Mesendoderm (in vitro differentiated cells): ENCODE measurements at regions not wholly inside any gene's neighbourhood (a gene's known extent, or its start where the extent isn't known, plus 50 kb on each side); places are given as distances from the start of the nearest gene placed in this dataset.

Experiments used
- DNase-seq: peaks from one replicate; pipeline ENCODE4 v3.0.0; 2013
- H2AK5ac ChIP-seq: 2 replicates; pipeline ENCODE4 v1.6.1; 2013; ENCODE audit warnings: low read length, inconsistent platforms
- H2BK120ac ChIP-seq: 2 replicates; pipeline ENCODE4 v1.6.1; 2013; ENCODE audit warnings: low read depth, mild to moderate bottlenecking, low read length, moderate library complexity, mixed read lengths
- H2BK15ac ChIP-seq: replicated peaks from 2 replicates; pipeline ENCODE4 v1.6.1; 2013; ENCODE audit warnings: low read depth, mild to moderate bottlenecking, moderate library complexity
- H2BK5ac ChIP-seq: 2 replicates; pipeline ENCODE4 v1.6.1; 2013; ENCODE audit warnings: low read length, inconsistent platforms
- H3K18ac ChIP-seq: 2 replicates; pipeline ENCODE4 v1.6.1; 2013; ENCODE audit warnings: mild to moderate bottlenecking, low read length, mixed read lengths
- H3K23ac ChIP-seq: one replicate; pipeline ENCODE4 v1.6.1; 2013; ENCODE audit warnings: low read length
- H3K27ac ChIP-seq: 2 replicates; pipeline ENCODE4 v1.5.1; 2013; ENCODE audit warnings: low read depth, mild to moderate bottlenecking, inconsistent platforms, low read length, moderate library complexity
- H3K27me3 ChIP-seq: 2 replicates; pipeline ENCODE4 v1.6.1; 2013; ENCODE audit warnings: low read length, control low read depth, mild to moderate bottlenecking, inconsistent platforms; ENCODE audit not compliant: insufficient read depth, poor library complexity
- H3K36me3 ChIP-seq: 2 replicates; pipeline ENCODE4 v1.6.1; 2013; ENCODE audit warnings: low read length, inconsistent platforms; ENCODE audit not compliant: control insufficient read depth, insufficient read depth
- H3K4ac ChIP-seq: one replicate; pipeline ENCODE4 v1.6.1; 2013; ENCODE audit warnings: low read depth, mild to moderate bottlenecking, low read length, moderate library complexity
- H3K4me1 ChIP-seq: 2 replicates; pipeline ENCODE4 v1.6.1; 2013; ENCODE audit warnings: low read depth, low read length, inconsistent platforms; ENCODE audit not compliant: control insufficient read depth
- H3K4me2 ChIP-seq: 2 replicates; pipeline ENCODE4 v1.6.1; 2013; ENCODE audit warnings: low read length
- H3K4me3 ChIP-seq: 2 replicates; pipeline ENCODE4 v1.5.1; 2013; ENCODE audit warnings: mild to moderate bottlenecking, low read length
- H3K56ac ChIP-seq: one replicate; pipeline ENCODE4 v1.6.1; 2013; ENCODE audit warnings: low read length
- H3K79me1 ChIP-seq: 2 replicates; pipeline ENCODE4 v1.6.1; 2013; ENCODE audit warnings: low read length, inconsistent platforms
- H3K79me2 ChIP-seq: 2 replicates; pipeline ENCODE4 v1.6.1; 2013; ENCODE audit warnings: mild to moderate bottlenecking, low read length; ENCODE audit not compliant: control insufficient read depth, insufficient read depth
- H3K9ac ChIP-seq: 2 replicates; pipeline ENCODE4 v1.6.1; 2013; ENCODE audit warnings: low read length, inconsistent platforms
- H4K5ac ChIP-seq: one replicate; pipeline ENCODE4 v1.6.1; 2013; ENCODE audit warnings: low read length
- H4K8ac ChIP-seq: one replicate; pipeline ENCODE4 v1.6.1; 2013; ENCODE audit warnings: low read depth, mild to moderate bottlenecking, control low read depth, low read length, moderate library complexity
- WGBS: extraction: QIAGEN DNeasy Blood & Tissue Kit; methylation state at CpG from one replicate; pipeline ENCODE4 v1.1.7; 2013; ENCODE audit warnings: low lambda C conversion rate, missing lambda C conversion rate; ENCODE audit not compliant: insufficient coverage; ENCODE audit errors: extremely low coverage; 5-methylcytosine and 5-hydroxymethylcytosine counted together

DNA sequence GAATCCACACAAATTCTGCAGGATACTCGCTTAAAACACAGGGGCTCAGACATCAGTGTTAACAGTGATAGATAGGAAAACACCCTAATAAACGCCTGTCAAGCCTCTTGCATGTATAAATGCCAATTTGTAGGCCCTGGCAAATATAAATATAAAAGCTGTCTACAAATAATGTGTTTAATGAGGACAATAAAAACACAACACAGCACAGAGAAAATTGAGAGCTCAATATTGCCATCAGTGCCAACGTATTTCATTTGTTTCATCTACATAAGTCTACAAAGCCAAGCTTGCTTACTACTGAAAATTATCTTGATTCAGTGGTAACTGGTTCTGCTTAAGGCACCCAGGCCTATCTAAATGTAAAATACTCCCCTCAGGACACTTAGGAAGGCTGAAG is 1387.0 kb upstream of the TENM4 start:
- Histone ChIP-seq H2AK5ac (no peak overlapping the region), H4K8ac (no peak overlapping the region), H3K18ac (no peak overlapping the region), H4K5ac (no peak overlapping the region), H3K4me2 (no peak overlapping the region), H2BK15ac (no peak overlapping the region), H3K27ac (no peak overlapping the region), H3K56ac (no peak overlapping the region), H3K79me2 (no peaks in the 10 kb centered on the region), H3K9ac (no peak overlapping the region), H2BK5ac (no peak overlapping the region), H2BK120ac (no peak overlapping the region), H3K4me1 (no peaks in the 10 kb centered on the region), H3K27me3 (no peaks in the 10 kb centered on the region), H3K4ac (no peak overlapping the region), H3K4me3 (no peak overlapping the region), H3K23ac (no peak overlapping the region), H3K36me3 (no peaks in the 10 kb centered on the region), H3K79me1 (no peaks in the 10 kb centered on the region)
- DNase-seq, result no peak
- no CpG with 5 or more reads among the region's 3 CpGs for WGBS

GRCh38 chr11:80826808-80827207 is 1386.0 kb upstream of the TENM4 start:
- H3K4me2 ChIP-seq, result no peak overlapping the region

DNA sequence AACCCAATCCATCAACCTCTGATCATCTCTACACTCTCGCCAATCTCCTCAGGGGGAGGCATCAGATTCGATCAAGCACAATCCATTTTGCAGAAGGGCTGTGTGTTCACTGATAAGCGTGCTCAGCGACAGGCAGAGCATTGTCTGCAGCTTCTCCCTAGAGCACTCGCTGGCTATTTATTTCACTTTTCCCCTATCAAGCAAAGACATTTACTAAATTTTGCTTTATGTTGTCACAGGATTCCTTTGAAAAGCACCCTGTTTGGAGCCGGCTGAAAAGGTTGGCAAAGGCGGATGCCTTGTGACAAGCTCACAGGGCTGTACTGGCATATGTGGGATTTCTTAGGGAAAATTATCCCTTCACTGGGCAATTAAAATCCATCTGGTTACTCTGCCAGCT is 1381.5 kb upstream of the TENM4 start:
- no CpG with 5 or more reads among the region's 7 CpGs for WGBS
- no peak overlapping the region for H2BK120ac ChIP-seq
- no peak overlapping the region for H3K18ac ChIP-seq
- no peak overlapping the region for H3K4me2 ChIP-seq
- H3K4me1 ChIP-seq, result no peaks in the 10 kb centered on the region
- H3K79me2 ChIP-seq, result no peaks in the 10 kb centered on the region
- no peak overlapping the region for H2BK15ac ChIP-seq
- H2BK5ac ChIP-seq, result no peak overlapping the region
- no peak overlapping the region for H3K4me3 ChIP-seq
- no peak overlapping the region for H3K27ac ChIP-seq
- no peak overlapping the region for H3K56ac ChIP-seq
- H3K23ac ChIP-seq, result no peak overlapping the region
- no peak overlapping the region for H2AK5ac ChIP-seq
- H3K36me3 ChIP-seq, result no peaks in the 10 kb centered on the region
- no peak overlapping the region for H4K8ac ChIP-seq
- DNase-seq, result no peak
- H4K5ac ChIP-seq, result no peak overlapping the region
- H3K27me3 ChIP-seq, result no peaks in the 10 kb centered on the region
- H3K4ac ChIP-seq, result peak overlapping the region; percentile 36
- no peak overlapping the region for H3K9ac ChIP-seq
- no peaks in the 10 kb centered on the region for H3K79me1 ChIP-seq

More at GRCh38 chr11:80826808-80827207, 1386.0 kb upstream of the TENM4 start:
- no peak overlapping the region for H3K56ac ChIP-seq
- H3K9ac ChIP-seq, result no peak overlapping the region
- DNase-seq, result no peak
- H2BK120ac ChIP-seq, result no peak overlapping the region
- H2AK5ac ChIP-seq, result no peak overlapping the region
- no peaks in the 10 kb centered on the region for H3K79me2 ChIP-seq
- WGBS, result no CpG with 5 or more reads among the region's 2 CpGs
- H2BK5ac ChIP-seq, result no peak overlapping the region
- H3K18ac ChIP-seq, result no peak overlapping the region
- H3K23ac ChIP-seq, result no peak overlapping the region
- no peak overlapping the region for H4K8ac ChIP-seq
- H2BK15ac ChIP-seq, result no peak overlapping the region
- H3K4me1 ChIP-seq, result no peaks in the 10 kb centered on the region
- H3K4me3 ChIP-seq, result no peak overlapping the region
- H3K27ac ChIP-seq, result no peak overlapping the region
- H3K4ac ChIP-seq, result no peak overlapping the region
- no peaks in the 10 kb centered on the region for H3K79me1 ChIP-seq
- H3K27me3 ChIP-seq, result no peaks in the 10 kb centered on the region
- no peaks in the 10 kb centered on the region for H3K36me3 ChIP-seq
- no peak overlapping the region for H4K5ac ChIP-seq

- no CpG with 5 or more reads among the region's 1 CpG for WGBS
- H3K4ac ChIP-seq, result no peak overlapping the region
- no peak overlapping the region for H4K8ac ChIP-seq
- no peak overlapping the region for H3K56ac ChIP-seq
- H3K23ac ChIP-seq, result no peak overlapping the region
- H3K36me3 ChIP-seq, result no peaks in the 10 kb centered on the region
- H2BK5ac ChIP-seq, result no peak overlapping the region
- no peak overlapping the region for H3K9ac ChIP-seq
- H3K18ac ChIP-seq, result no peak overlapping the region
- no peaks in the 10 kb centered on the region for H3K4me1 ChIP-seq
- no peak overlapping the region for H3K27ac ChIP-seq
- no peak for DNase-seq
- H3K27me3 ChIP-seq, result no peaks in the 10 kb centered on the region
- no peaks in the 10 kb centered on the region for H3K79me1 ChIP-seq
- H3K4me3 ChIP-seq, result no peak overlapping the region
- H4K5ac ChIP-seq, result no peak overlapping the region
- no peak overlapping the region for H2BK120ac ChIP-seq
- no peak overlapping the region for H2BK15ac ChIP-seq
- H3K4me2 ChIP-seq, result no peak overlapping the region
- no peaks in the 10 kb centered on the region for H3K79me2 ChIP-seq
- no peak overlapping the region for H2AK5ac ChIP-seq
These were observed 1378.4 kb upstream of the TENM4 start for GRCh38 chr11:80819271-80819670.

GRCh38 chr11:80816966-80817365 is 1376.1 kb upstream of the TENM4 start:
- Histone ChIP-seq H3K4me1 (no peaks in the 10 kb centered on the region), H3K23ac (no peak overlapping the region), H2AK5ac (no peak overlapping the region), H4K5ac (no peak overlapping the region), H3K56ac (no peak overlapping the region), H4K8ac (no peak overlapping the region), H3K27ac (no peak overlapping the region), H2BK120ac (no peak overlapping the region), H3K4ac (no peak overlapping the region), H3K9ac (no peak overlapping the region), H3K4me3 (no peak overlapping the region), H3K79me1 (no peaks in the 10 kb centered on the region), H3K4me2 (no peak overlapping the region), H2BK5ac (no peak overlapping the region), H2BK15ac (no peak overlapping the region), H3K18ac (no peak overlapping the region), H3K27me3 (no peaks in the 10 kb centered on the region), H3K79me2 (no peaks in the 10 kb centered on the region), H3K36me3 (no peaks in the 10 kb centered on the region)
- DNase-seq, result no peak
- WGBS, result no CpG with 5 or more reads among the region's 4 CpGs

DNA sequence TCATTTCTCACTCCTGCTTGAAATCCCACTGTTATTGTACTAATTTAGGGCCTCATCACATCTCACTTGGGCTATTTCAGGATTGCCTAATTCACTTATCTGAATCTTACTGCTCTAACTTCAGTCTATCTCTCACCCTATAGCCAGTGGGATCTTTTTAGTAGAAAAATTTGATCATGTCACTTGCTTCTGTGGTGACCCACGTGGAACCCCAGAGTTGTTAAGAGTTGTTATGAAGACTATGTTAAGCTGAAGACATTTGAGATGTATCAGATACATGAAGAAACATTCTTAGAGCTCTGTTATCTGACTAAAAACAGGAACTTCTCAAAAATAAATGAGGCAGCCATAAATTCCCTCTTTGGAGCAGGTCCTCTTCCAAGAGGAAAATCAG is 1375.6 kb upstream of the TENM4 start:
- Histone ChIP-seq H2BK120ac (no peak overlapping the region), H3K4me1 (no peaks in the 10 kb centered on the region), H3K79me2 (no peaks in the 10 kb centered on the region), H3K27me3 (no peaks in the 10 kb centered on the region), H2BK5ac (no peak overlapping the region), H3K18ac (no peak overlapping the region), H3K56ac (no peak overlapping the region), H3K79me1 (no peaks in the 10 kb centered on the region), H3K9ac (no peak overlapping the region), H4K5ac (no peak overlapping the region), H4K8ac (no peak overlapping the region), H2AK5ac (no peak overlapping the region), H3K4me2 (no peak overlapping the region), H3K36me3 (no peaks in the 10 kb centered on the region), H3K4me3 (no peak overlapping the region), H3K4ac (no peak overlapping the region), H3K27ac (no peak overlapping the region), H3K23ac (no peak overlapping the region), H2BK15ac (no peak overlapping the region)
- no peak for DNase-seq
- WGBS, result no CpG with 5 or more reads among the region's 1 CpG
